ENCODE measurements at regions not wholly inside any gene's neighbourhood (a gene's known extent, or its start where the extent isn't known, plus 50 kb on each side); places are given as distances from the start of the nearest gene placed in this dataset.

DNA sequence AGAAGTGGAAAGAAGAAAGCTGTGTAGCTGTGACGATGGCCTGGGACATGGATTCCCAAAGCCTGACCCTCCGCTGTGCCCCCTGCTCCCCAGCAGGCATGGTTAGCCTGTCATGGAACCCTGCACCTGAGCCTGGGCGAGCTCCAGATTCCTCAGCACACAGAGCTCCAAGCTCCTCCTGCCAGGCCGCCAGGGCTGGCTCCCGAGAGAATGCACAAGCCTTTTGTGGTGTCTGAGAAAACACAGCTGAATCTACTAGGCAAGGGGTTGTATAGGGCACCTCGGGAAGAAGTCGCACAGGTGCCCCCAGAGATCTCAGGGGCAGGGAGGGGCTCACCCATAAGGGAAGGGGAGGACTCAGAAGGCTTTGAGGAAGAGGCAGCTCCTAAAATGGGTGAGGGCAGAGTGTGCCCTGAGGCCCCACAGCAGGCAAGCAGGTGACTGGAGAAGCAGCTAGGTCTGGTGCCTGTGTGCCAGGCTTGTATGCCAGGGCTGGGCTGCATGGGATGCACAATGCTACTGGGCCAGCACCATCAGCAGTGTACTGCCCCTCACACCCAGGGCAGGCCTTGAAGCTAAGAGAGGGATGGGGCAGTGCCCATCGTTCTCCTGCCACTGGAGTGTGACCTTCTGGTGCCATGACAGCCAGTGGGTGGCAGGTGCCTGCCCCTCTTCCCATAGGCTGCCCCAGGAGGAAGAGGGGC is 64.3 kb upstream of the CD93 start:
- TF ChIP-seq, protein P1, sequence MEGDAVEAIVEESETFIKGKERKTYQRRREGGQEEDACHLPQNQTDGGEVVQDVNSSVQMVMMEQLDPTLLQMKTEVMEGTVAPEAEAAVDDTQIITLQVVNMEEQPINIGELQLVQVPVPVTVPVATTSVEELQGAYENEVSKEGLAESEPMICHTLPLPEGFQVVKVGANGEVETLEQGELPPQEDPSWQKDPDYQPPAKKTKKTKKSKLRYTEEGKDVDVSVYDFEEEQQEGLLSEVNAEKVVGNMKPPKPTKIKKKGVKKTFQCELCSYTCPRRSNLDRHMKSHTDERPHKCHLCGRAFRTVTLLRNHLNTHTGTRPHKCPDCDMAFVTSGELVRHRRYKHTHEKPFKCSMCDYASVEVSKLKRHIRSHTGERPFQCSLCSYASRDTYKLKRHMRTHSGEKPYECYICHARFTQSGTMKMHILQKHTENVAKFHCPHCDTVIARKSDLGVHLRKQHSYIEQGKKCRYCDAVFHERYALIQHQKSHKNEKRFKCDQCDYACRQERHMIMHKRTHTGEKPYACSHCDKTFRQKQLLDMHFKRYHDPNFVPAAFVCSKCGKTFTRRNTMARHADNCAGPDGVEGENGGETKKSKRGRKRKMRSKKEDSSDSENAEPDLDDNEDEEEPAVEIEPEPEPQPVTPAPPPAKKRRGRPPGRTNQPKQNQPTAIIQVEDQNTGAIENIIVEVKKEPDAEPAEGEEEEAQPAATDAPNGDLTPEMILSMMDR (IDR thresholded peaks at IDR 0.05) = no peak
- TF ChIP-seq POLR2A (IDR thresholded peaks at IDR 0.05) = no peak

All from testis (tissue), 2 donors.